Adrenal gland (tissue), 9 donors: ENCODE measurements at regions not wholly inside any gene's neighbourhood (a gene's known extent, or its start where the extent isn't known, plus 50 kb on each side); places are given as distances from the start of the nearest gene placed in this dataset.
A peak's percentile ranks its signal among the peaks of the same experiment; 100 is the strongest.
"Not testable (repeated sequence)": the region's sequence is repeated elsewhere in the genome, so short reads cannot be mapped to it uniquely, and the experiment has no call there.

Source experiments
- DNase-seq, 7 donors: peaks; one replicate each; pipeline ENCODE4 v3.0.0-alpha.2; 2019 to 2020
- H3K27ac ChIP-seq, 5 donors: fragments of 200-600 bp; sonication (generic) in 4 of 5; 1 replicate in 3 of 5; 2 replicates in 2 of 5; pipeline versions ENCODE4 v1.5.1 to v1.8.0; 2016 to 2020; ENCODE audit warnings: mild to moderate bottlenecking in 1 of 5
- H3K27me3 ChIP-seq: fragments of 200-600 bp; 2 replicates; pipeline ENCODE4 v1.8.0; 2021
- H3K36me3 ChIP-seq, 2 donors: fragments of 200-600 bp; replicated peaks in 1 of 2; 1 replicate in 1 of 2; 2 replicates in 1 of 2; pipeline versions ENCODE4 v1.5.1 to v1.8.0; 2018 to 2022
- H3K4me1 ChIP-seq, 2 donors: fragments of 200-600 bp; replicated peaks in 1 of 2; 1 replicate in 1 of 2; 2 replicates in 1 of 2; pipeline versions ENCODE4 v1.5.1 to v1.8.0; 2018 to 2021
- H3K4me3 ChIP-seq, 4 donors: fragments of 200-600 bp; sonication (generic) in 3 of 4; one replicate each; pipeline ENCODE4 v1.5.1; 2016 to 2018
- H3K9me3 ChIP-seq, 3 donors: fragments of 200-600 bp; sonication (generic) in 1 of 3; replicated peaks in 1 of 3; 1 replicate in 2 of 3; 2 replicates in 1 of 3; pipeline versions ENCODE4 v1.5.1 to v1.8.0; 2016 to 2021
- POLR2A ChIP-seq, 2 donors: fragments of 450-650 bp; IDR thresholded peaks; one replicate each; pipeline ENCODE4 v1.6.1; 2017; ENCODE audit warnings: antibody characterized with exemption in 2 of 2, mild to moderate bottlenecking in 2 of 2, moderate library complexity in 1 of 2
- WGBS, 4 donors: extraction: QIAGEN DNeasy Blood & Tissue Kit in 2 of 4; methylation state at CpG; one replicate each; pipeline versions ENCODE4 v1.1.5 to v1.1.7; 2013 to 2017; 5-methylcytosine and 5-hydroxymethylcytosine counted together
- intact Hi-C, 2 donors: fragments of 100-400 bp; cut with DNase I; formaldehyde crosslinking; loops; one replicate each; pipeline versions ENCODE4 v1.14.1 to v1.15.0; 2022 to 2023
- TF ChIP-seq, protein P1 (sequence below), 6 experiments: fragments of 450-650 bp in 4 of 6; fragments of 200-600 bp in 2 of 6; sonication (generic) in 1 of 6; IDR thresholded peaks; 1 replicate in 5 of 6; 2 replicates in 1 of 6; pipeline versions ENCODE4 v1.5.1 to v1.8.0; 2016 to 2021; ENCODE audit warnings: antibody characterized with exemption in 6 of 6, mild to moderate bottlenecking in 2 of 6, moderate library complexity in 1 of 6
- donor health status: healthy with polysubstance abuse.
- donor health status: Bipolar disorder and iron deficiency.
- donor health status: DM: yes; HTN: yes; CAD: no.
- donor health status: DM: no; HTN: no; CAD: no.
- donor health status: DM: no; HTN: no; CAD: no.

DNA sequence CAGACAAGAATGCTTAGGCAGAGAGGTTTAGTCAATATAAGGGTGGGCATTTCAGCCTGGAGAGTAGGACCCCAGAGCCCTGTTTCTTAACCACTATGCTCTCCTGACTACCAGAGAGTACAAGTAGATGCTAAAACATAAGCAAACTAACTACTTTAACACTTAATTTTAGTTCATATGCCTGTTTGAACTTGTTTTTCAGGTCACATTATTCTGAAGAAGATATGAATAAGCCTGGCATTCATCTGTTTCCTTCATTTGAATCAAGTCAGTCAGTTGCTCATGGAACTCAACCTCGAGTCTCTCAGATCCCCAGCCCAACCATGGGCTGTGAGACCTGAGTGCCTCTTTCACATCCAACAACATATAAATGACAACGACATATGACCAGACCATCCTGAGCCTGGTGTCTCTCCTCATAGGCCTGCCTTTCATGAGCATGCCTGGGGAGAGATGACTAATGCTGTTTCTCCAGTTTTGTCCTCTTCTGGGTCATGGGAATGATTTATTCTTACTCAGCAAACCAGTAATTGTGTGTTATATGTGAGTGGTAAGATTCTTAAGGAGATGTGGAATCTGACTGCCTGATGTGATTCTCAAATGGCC, 251.1 kb upstream of the BTG1 start:
- peaks cover 0 to 6% (median 0%) of the 10 kb centered on the region in 3 donors for H3K9me3 ChIP-seq
- no peak for TF ChIP-seq POLR2A (IDR thresholded peaks at IDR 0.05)
- TF ChIP-seq, protein P1, sequence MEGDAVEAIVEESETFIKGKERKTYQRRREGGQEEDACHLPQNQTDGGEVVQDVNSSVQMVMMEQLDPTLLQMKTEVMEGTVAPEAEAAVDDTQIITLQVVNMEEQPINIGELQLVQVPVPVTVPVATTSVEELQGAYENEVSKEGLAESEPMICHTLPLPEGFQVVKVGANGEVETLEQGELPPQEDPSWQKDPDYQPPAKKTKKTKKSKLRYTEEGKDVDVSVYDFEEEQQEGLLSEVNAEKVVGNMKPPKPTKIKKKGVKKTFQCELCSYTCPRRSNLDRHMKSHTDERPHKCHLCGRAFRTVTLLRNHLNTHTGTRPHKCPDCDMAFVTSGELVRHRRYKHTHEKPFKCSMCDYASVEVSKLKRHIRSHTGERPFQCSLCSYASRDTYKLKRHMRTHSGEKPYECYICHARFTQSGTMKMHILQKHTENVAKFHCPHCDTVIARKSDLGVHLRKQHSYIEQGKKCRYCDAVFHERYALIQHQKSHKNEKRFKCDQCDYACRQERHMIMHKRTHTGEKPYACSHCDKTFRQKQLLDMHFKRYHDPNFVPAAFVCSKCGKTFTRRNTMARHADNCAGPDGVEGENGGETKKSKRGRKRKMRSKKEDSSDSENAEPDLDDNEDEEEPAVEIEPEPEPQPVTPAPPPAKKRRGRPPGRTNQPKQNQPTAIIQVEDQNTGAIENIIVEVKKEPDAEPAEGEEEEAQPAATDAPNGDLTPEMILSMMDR (IDR thresholded peaks at IDR 0.05): no peak
- H3K27me3 ChIP-seq: no peaks in the 10 kb centered on the region
- intact Hi-C loops: no loop called here
- 42 to 55% (median 49%) methylated on average over 2 of the region's 2 CpGs for WGBS, 4 donors
- H3K4me1 ChIP-seq: peaks cover 0 to 13% of the 10 kb centered on the region in 2 donors
- H3K27ac ChIP-seq: peak overlapping the region in 2 of 5 donors; percentile 20 to 32
- peak; percentile 33 to 67 (median 45) for DNase-seq
- H3K36me3 ChIP-seq: no peaks in the 10 kb centered on the region
- H3K4me3 ChIP-seq: no peak overlapping the region

DNA sequence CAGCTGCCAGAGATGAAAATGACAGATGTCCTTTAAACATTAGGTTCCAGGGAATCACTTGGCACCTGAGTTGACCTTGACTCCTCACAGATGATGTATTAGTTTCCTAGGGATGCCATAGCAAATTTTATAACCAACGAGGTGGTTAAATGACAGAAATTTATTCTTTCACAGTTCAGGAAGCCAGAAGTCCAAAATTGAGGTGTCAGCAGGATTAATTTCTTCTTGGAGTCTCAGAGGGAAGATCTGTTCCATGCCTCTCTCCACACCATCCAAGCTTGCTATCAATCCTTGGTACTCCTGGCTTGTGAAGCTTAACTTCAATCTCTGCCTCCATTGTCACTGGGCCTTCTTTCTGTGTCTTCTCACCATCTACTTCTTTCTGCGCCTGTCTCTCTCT, 249.7 kb upstream of the BTG1 start:
- intact Hi-C loops: no loop called here
- Histone ChIP-seq H3K27ac (no peak overlapping the region), H3K4me1 (peaks cover 0 to 13% of the 10 kb centered on the region in 2 donors), H3K27me3 (no peaks in the 10 kb centered on the region), H3K9me3 (peaks cover 0 to 6% (median 0%) of the 10 kb centered on the region in 3 donors), H3K36me3 (no peaks in the 10 kb centered on the region), H3K4me3 (no peak overlapping the region)
- TF ChIP-seq POLR2A (IDR thresholded peaks at IDR 0.05): no peak
- TF ChIP-seq, protein P1 (IDR thresholded peaks at IDR 0.05): no peak
- DNase-seq: no peak
- WGBS, 4 donors: 76 to 89% (median 82%) methylated on average over 2 of the region's 2 CpGs

DNA sequence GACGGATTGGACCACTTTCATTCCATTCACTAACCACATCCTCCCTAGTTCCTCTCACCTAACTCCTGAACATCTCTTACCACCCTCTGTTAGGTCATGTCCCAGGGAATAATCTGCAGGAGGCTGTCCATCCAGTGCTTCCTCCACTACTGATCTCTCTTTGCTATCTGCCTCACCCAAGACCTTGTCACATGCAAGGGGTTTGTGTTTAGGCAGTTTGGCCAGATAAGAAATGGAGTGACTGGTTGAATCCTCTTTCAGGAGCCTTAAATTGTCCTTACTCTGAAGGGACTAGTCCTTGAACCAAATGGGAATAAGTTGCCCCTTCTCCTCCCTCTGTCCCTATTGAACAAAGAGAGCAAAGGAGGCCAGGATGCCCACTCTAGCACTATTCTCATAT, 249.2 kb upstream of the BTG1 start:
- TF ChIP-seq POLR2A (IDR thresholded peaks at IDR 0.05): no peak
- TF ChIP-seq, protein P1 (IDR thresholded peaks at IDR 0.05): no peak
- H3K4me1 ChIP-seq: peaks cover 0 to 13% of the 10 kb centered on the region in 2 donors
- H3K36me3 ChIP-seq: no peaks in the 10 kb centered on the region
- H3K9me3 ChIP-seq: peaks cover 0 to 6% (median 0%) of the 10 kb centered on the region in 3 donors
- intact Hi-C loops: no loop called here
- WGBS, 4 donors: 91 to 96% (median 92%) methylated on average over 1 of the region's 1 CpG
- no peak overlapping the region for H3K27ac ChIP-seq
- no peak overlapping the region for H3K4me3 ChIP-seq
- no peaks in the 10 kb centered on the region for H3K27me3 ChIP-seq
- no peak for DNase-seq

DNA sequence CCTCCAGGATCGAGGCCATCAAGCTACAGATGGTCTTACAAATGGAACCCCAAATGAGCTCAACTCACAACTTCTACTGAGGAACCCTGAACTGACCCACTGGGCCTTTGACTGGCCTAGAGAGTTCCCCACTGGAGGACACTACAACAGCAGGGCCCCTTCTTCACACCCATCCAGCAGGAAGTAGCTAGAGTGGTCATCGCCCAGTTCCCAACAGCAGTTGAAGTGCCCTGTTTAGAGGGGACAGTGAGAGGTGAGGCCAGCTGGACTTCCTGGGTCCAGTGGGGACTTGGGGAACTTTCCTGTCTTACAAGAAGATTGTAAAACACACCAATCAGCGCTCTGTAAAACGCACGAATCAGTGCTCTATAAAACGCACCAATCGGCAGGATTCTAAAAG, 247.9 kb upstream of the BTG1 start:
- Histone ChIP-seq H3K4me3 (no peak overlapping the region), H3K27me3 (no peaks in the 10 kb centered on the region), H3K4me1 (peaks cover 0 to 20% of the 10 kb centered on the region in 2 donors), H3K27ac (no peak overlapping the region), H3K9me3 (peaks cover 0 to 6% (median 0%) of the 10 kb centered on the region in 3 donors), H3K36me3 (no peaks in the 10 kb centered on the region)
- intact Hi-C loops: no loop called here
- TF ChIP-seq, protein P1 (IDR thresholded peaks at IDR 0.05): no peak
- TF ChIP-seq POLR2A (IDR thresholded peaks at IDR 0.05): no peak
- DNase-seq: no peak
- WGBS, 4 donors: 91 to 98% (median 95%) methylated on average over 7 of the region's 7 CpGs

DNA sequence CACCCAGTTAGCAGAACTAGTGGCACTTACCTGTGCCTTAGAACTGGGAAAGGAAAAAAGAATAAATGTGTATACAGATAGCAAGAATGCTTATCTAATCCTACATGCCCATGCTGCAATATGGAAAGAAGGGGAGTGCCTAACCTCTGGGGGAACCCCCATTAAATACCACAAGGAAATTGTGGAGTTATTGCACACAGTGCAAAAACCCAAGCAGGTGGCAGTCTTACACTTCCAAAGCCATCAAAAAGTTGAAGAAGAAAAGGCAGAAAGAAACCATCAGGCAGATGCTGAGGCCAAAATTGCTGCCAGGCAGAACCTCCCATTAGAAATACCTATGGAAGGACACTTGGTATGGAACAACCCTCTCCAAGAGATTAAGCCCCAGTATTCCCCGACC, 246.1 kb upstream of the BTG1 start:
- H3K36me3 ChIP-seq, H3K27me3 ChIP-seq, H3K4me3 ChIP-seq, H3K9me3 ChIP-seq, H3K27ac ChIP-seq, intact Hi-C loops, DNase-seq: not testable (repeated sequence)
- WGBS, 4 donors: 92 to 100% (median 97%) methylated on average over 1 of the region's 1 CpG
- H3K4me1 ChIP-seq: peaks cover 0 to 12% of the 10 kb centered on the region in 2 donors
